ENCODE measurements at regions not wholly inside any gene's neighbourhood (a gene's known extent, or its start where the extent isn't known, plus 50 kb on each side); places are given as distances from the start of the nearest gene placed in this dataset.

DNA sequence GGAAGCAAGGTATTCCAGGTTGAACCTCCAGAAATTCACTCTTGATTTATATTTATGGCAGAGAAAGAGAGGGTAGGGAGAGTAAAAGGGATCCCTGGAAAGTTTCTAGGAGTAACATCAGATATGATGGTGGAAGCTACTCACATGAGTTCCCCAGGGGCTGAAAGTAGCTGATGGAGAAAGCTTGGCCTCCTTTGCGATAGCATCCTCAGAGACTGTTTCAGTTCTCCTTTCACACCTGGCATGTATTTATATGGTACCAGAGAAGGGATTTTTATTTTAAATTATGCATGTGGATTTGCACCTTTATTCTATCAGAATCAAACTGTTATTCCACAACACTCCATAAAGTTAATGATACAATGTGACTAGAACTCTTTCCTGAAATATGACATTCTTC, 126.3 kb upstream of the OSR1 start:
- H4K20me1 ChIP-seq (ENCODE audit: control insufficient read depth, insufficient read depth, low read length, poor library complexity, severe bottlenecking), result no peaks in the 10 kb centered on the region
- CTCF ChIA-PET, result no interaction called here
- no peak overlapping the region for H3K9ac ChIP-seq (ENCODE audit: low read length)
- WGBS (ENCODE audit: insufficient coverage), result no CpG with 5 or more reads among the region's 1 CpG
- no peaks in the 10 kb centered on the region for H3K36me3 ChIP-seq (replicated peaks in 1 of 2; ENCODE audit: control extremely low read depth in 1 of 2, control insufficient read depth in 1 of 2, extremely low read depth in 1 of 2, insufficient read depth in 2 of 2, low read length in 1 of 2)
- H3K27ac ChIP-seq (ENCODE audit: low read length in 2 of 2), result no peak overlapping the region
- Mint-ChIP-seq H3K4me1 (no peaks in the 10 kb centered on the region), H3K27me3 (peaks cover 5% of the 10 kb centered on the region), H3K27ac (no peak overlapping the region), H3K9me3 (ENCODE audit: insufficient read depth) (no peaks in the 10 kb centered on the region), H3K4me3 (no peak overlapping the region)
- no peaks in the 10 kb centered on the region for H3K79me2 ChIP-seq (ENCODE audit: control insufficient read depth, insufficient read depth, low read length)
- no peak overlapping the region for H2AFZ ChIP-seq (ENCODE audit: insufficient read depth, low read depth, low read length, poor library complexity, severe bottlenecking)
- H3K27me3 ChIP-seq (replicated peaks in 1 of 4; ENCODE audit: control extremely low read depth in 1 of 4, control insufficient read depth in 3 of 4, insufficient read depth in 4 of 4, low read length in 3 of 4), result no peaks in the 10 kb centered on the region
- no peak overlapping the region for H3K4me2 ChIP-seq (replicated peaks; ENCODE audit: low read depth, low read length, poor library complexity, severe bottlenecking)
- DNase-seq, result no peak
- no peaks in the 10 kb centered on the region for H3K4me1 ChIP-seq (ENCODE audit: control insufficient read depth in 2 of 2, insufficient read depth in 2 of 2, low read length in 2 of 2)
- H3K9me3 ChIP-seq (ENCODE audit: control extremely low read depth in 1 of 3, control insufficient read depth in 2 of 3, insufficient read depth in 1 of 3, low read length in 2 of 3), result no peaks in the 10 kb centered on the region
- intact Hi-C loops (cut with micrococcal nuclease), result no loop called here
- TF ChIP-seq, protein P1, sequence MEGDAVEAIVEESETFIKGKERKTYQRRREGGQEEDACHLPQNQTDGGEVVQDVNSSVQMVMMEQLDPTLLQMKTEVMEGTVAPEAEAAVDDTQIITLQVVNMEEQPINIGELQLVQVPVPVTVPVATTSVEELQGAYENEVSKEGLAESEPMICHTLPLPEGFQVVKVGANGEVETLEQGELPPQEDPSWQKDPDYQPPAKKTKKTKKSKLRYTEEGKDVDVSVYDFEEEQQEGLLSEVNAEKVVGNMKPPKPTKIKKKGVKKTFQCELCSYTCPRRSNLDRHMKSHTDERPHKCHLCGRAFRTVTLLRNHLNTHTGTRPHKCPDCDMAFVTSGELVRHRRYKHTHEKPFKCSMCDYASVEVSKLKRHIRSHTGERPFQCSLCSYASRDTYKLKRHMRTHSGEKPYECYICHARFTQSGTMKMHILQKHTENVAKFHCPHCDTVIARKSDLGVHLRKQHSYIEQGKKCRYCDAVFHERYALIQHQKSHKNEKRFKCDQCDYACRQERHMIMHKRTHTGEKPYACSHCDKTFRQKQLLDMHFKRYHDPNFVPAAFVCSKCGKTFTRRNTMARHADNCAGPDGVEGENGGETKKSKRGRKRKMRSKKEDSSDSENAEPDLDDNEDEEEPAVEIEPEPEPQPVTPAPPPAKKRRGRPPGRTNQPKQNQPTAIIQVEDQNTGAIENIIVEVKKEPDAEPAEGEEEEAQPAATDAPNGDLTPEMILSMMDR (IDR thresholded peaks at IDR 0.05), result no peak
- no peak for TF ChIP-seq EZH2 (IDR thresholded peaks at IDR 0.05; ENCODE audit: borderline replicate concordance, insufficient read depth, low read depth, low read length, poor library complexity, severe bottlenecking)
- POLR2A ChIA-PET, result no interaction called here
- ATAC-seq (ENCODE audit: low read depth), result no peak
- H3K4me3 ChIP-seq (ENCODE audit: control extremely low read depth in 1 of 5, extremely low read depth in 1 of 5, insufficient read depth in 1 of 5, low read depth in 2 of 5, low read length in 4 of 5), result no peak overlapping the region

DNA sequence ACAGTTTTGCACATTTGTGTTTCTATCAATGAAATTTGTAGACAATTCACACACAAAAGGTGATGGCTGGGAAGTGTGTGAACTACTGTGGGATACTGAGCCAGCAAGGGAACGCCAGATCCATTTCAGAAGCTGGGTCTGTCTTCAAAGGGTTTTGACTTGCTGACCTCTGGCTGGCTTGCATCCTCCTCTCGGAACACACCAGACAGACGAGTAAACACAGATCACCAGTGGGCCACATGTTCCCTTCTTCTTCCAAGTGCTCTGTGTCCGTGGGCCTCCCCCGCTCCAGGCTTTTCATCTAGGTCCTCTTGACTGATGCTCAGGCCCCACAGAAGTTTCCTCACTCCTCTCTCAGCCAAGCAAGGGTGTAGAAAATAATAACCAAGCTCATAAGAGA, 122.2 kb upstream of the OSR1 start:
- Histone ChIP-seq H4K20me1 (ENCODE audit: control insufficient read depth, insufficient read depth, low read length, poor library complexity, severe bottlenecking) (no peaks in the 10 kb centered on the region), H3K4me2 (replicated peaks; ENCODE audit: low read depth, low read length, poor library complexity, severe bottlenecking) (no peak overlapping the region), H3K79me2 (ENCODE audit: control insufficient read depth, insufficient read depth, low read length) (no peaks in the 10 kb centered on the region), H3K9me3 (ENCODE audit: control extremely low read depth in 1 of 3, control insufficient read depth in 2 of 3, insufficient read depth in 1 of 3, low read length in 2 of 3) (no peaks in the 10 kb centered on the region), H3K36me3 (replicated peaks in 1 of 2; ENCODE audit: control extremely low read depth in 1 of 2, control insufficient read depth in 1 of 2, extremely low read depth in 1 of 2, insufficient read depth in 2 of 2, low read length in 1 of 2) (no peaks in the 10 kb centered on the region), H3K9ac (ENCODE audit: low read length) (no peak overlapping the region), H3K27ac (ENCODE audit: low read length in 2 of 2) (no peak overlapping the region), H3K4me3 (ENCODE audit: control extremely low read depth in 1 of 5, extremely low read depth in 1 of 5, insufficient read depth in 1 of 5, low read depth in 2 of 5, low read length in 4 of 5) (no peak overlapping the region), H2AFZ (ENCODE audit: insufficient read depth, low read depth, low read length, poor library complexity, severe bottlenecking) (no peak overlapping the region), H3K4me1 (ENCODE audit: control insufficient read depth in 2 of 2, insufficient read depth in 2 of 2, low read length in 2 of 2) (no peaks in the 10 kb centered on the region), H3K27me3 (replicated peaks in 1 of 4; ENCODE audit: control extremely low read depth in 1 of 4, control insufficient read depth in 3 of 4, insufficient read depth in 4 of 4, low read length in 3 of 4) (no peaks in the 10 kb centered on the region)
- ChIA-PET CTCF (no interaction called here), POLR2A (no interaction called here)
- H3K9me3 Mint-ChIP-seq (ENCODE audit: insufficient read depth), result no peaks in the 10 kb centered on the region
- intact Hi-C loops (cut with micrococcal nuclease), result no loop called here
- no peak overlapping the region for H3K4me3 Mint-ChIP-seq
- peaks cover 2% of the 10 kb centered on the region for H3K27me3 Mint-ChIP-seq
- DNase-seq (no peak), ATAC-seq (ENCODE audit: low read depth) (no peak)
- H3K27ac Mint-ChIP-seq, result no peak overlapping the region
- no peaks in the 10 kb centered on the region for H3K4me1 Mint-ChIP-seq
- no peak for TF ChIP-seq EZH2 (IDR thresholded peaks at IDR 0.05; ENCODE audit: borderline replicate concordance, insufficient read depth, low read depth, low read length, poor library complexity, severe bottlenecking)
- TF ChIP-seq, protein P1 (IDR thresholded peaks at IDR 0.05), result no peak
- WGBS (ENCODE audit: insufficient coverage), result 92% methylated on average over 5 of the region's 5 CpGs

All from B cell (primary cell).